AG09319 (cell line): ENCODE measurements at regions not wholly inside any gene's neighbourhood (a gene's known extent, or its start where the extent isn't known, plus 50 kb on each side); places are given as distances from the start of the nearest gene placed in this dataset.

Experiments used
- DNase-seq: peaks from one replicate; pipeline ENCODE4 v3.0.0-alpha.2; 2010; ENCODE audit warnings: low read depth; ENCODE audit errors: extremely low read depth
- TF ChIP-seq, protein P1 (sequence below): IDR thresholded peaks from 2 replicates; pipeline ENCODE4 v1.5.1; 2011; ENCODE audit warnings: low read depth, mild to moderate bottlenecking, inconsistent platforms, low read length, moderate library complexity

DNA sequence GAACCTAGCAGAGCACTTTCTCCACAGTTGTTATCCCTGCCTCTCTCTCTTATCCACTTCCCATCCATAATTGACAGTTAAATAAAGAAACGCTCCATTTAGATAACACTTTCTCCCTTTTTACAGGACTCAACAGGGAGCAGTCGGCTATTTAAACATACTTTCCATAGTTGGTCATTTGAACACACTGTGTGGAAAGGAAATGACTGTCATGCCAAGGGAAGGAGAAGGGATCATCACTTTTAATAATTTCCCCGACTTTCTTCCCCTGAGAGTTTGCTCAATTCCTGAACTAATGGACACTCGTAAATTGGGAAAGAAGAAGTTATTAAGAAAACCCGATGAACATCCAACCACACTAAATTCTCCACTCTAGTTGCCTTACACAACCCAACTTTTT lies 400.8 kb upstream of the PTGER4 start:
- TF ChIP-seq, protein P1, sequence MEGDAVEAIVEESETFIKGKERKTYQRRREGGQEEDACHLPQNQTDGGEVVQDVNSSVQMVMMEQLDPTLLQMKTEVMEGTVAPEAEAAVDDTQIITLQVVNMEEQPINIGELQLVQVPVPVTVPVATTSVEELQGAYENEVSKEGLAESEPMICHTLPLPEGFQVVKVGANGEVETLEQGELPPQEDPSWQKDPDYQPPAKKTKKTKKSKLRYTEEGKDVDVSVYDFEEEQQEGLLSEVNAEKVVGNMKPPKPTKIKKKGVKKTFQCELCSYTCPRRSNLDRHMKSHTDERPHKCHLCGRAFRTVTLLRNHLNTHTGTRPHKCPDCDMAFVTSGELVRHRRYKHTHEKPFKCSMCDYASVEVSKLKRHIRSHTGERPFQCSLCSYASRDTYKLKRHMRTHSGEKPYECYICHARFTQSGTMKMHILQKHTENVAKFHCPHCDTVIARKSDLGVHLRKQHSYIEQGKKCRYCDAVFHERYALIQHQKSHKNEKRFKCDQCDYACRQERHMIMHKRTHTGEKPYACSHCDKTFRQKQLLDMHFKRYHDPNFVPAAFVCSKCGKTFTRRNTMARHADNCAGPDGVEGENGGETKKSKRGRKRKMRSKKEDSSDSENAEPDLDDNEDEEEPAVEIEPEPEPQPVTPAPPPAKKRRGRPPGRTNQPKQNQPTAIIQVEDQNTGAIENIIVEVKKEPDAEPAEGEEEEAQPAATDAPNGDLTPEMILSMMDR, result no peak
- no peak for DNase-seq

DNA sequence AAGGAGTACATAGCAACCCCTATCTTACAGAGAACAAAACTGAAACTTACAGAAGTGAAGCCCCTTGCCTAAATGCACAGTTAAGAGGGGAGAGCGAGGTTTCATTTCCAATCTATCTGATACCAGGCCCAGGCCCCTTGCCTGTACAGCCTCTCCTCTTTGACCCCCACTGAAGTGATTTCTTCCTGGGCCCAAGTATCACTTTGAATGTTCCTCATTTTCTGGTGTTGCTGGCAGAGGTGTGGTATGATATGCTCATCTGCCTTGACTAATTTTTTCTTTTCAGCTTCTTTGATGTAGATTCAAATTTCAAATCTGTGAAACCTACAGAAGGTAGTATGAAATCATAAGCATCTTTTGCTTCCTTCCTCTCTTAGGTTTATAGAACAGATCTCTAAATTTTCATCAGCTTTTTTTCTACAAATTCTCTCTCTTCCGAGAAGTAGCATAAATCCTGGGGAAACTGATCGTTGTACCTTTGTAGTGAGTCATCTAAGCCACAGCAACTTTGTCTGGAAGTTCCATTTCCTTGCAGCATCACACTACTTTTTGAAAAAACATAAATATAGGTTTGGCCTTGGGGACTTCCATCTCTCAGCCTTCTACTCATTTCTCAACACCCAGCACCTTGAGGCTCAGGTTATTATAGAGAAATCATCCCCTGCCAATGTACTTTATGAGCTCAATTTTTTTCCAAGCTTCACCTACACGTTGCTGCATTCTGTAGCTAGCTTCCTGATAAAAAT lies 402.4 kb upstream of the PTGER4 start:
- no peak for DNase-seq
- TF ChIP-seq, protein P1, result no peak

DNA sequence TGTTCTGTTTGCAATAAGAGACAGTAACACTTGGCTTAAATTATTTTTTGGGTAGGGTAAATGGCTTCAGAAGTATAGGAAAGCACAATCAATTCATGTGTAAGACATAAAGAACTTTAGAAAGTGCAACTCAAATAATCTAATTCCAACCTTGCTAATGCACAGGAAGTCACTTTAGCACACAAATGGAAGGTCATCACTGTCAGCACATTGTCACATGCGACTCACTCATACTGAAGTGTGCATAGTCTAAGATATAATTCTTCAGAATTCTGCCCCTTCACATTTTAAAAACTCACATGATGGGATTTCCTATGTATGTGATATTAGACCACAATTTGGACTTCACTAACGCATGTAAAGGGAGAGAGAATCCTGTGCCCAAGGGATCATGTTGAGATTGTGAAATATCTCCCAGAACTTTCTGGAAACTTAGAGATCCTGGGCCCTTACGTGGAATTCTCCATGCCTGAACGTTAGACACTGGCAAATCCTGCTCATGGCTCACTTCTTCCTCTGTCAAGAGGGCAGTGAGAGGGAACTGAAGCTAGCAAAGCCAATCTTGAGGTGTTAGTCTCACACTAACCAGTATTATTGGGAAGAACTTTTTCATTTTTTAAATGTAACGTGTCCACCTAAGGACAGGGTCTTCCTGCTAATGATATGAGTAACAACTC lies 403.2 kb upstream of the PTGER4 start:
- no peak for DNase-seq
- TF ChIP-seq, protein P1, result no peak

DNA sequence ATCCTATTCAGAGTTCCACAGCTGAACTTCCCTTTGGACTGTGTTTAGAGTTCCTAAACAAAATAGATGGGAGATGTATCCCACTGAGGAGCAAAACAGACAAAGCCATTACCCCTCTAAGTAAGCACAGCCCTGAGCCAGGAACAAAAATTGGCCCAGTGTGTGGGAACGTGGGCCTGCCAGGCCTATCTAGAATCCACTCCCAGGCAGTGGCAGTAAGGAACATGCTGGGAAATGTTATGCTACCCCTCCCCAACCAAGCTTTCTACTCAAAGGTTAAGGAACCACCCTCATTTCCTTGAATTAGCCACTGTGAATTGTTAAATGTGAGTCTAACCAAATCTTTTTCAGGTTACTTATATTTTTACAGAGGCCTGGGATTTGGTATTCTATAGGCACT lies 405.1 kb upstream of the PTGER4 start:
- TF ChIP-seq, protein P1, result no peak

DNA sequence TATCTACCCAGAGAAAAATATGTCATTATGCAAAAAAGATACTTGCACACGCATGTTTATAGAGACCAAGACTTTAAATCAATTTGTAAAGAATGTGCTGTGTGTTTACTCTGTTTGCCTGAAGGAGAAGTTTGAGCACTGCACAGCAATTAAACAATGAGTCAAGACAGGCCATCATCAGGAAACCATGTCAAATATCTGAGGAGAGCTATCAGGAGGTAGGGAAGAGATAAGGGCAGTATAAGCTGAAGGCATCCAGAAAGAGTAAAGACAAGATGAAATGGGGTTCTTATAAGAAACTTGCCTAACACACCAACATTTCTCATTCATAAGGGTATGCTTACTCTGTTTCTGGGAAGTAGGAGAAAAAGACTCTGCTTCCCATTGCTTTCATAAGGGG lies 405.8 kb upstream of the PTGER4 start:
- TF ChIP-seq, protein P1, result no peak
- DNase-seq, result no peak

More for the DNA sequence above, 405.1 kb upstream of the PTGER4 start:
- DNase-seq, result no peak

DNA sequence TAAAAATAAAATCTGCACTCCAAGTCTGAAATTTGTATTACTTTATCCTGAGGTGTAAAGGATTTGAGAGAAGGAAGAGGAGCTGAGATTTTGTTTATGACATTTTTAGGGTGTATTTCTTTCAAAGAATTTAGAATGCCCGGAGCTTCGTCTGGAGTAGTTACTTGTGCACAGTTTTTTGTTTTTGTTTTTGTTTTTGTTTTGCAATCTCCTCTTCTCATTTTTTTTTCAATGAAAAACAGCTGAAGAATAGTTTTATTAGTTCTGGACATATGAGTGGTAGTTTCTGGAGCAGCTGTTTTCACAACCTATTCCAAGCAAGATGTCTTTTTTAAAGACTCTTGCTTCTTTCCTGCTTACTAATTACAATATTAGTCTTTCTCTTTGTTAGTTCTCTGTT lies 408.2 kb upstream of the PTGER4 start:
- no peak for DNase-seq

More for the DNA sequence above, 408.2 kb upstream of the PTGER4 start:
- TF ChIP-seq, protein P1, result no peak
